ENCODE measurements at regions not wholly inside any gene's neighbourhood (a gene's known extent, or its start where the extent isn't known, plus 50 kb on each side); places are given as distances from the start of the nearest gene placed in this dataset.
"Not testable (repeated sequence)": the region's sequence is repeated elsewhere in the genome, so short reads cannot be mapped to it uniquely, and the experiment has no call there.

DNA sequence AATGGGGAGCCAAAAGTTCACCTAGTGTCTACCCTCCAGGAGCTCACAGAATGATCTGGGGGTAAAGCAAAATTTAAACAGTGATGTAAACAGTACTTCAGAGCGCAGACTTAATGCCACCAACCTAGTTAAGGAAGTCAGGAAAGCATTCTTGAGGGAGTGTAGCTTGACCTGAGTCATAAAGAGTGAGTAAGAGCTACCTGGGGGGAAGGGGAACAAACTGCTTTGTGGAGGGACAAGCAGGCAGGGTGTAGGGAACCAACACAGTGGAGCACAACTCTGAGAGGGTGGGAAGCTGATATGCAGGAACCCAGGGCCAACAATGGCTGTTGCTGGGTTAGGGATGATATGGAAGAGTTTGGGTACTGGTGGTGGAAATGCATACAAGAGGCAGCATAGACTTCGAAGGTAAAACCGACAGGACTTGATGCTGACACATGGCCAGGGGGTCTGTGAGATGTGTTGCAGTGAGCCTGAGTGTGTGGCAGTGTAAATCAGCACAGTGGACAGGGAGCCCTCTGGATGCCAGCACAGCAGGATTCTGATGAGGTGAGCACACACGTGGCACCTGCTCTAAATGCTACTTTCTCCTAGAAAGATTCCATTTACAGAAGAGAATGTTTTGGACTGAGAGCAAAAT is 58.3 kb upstream of the CYP2D6 start:
- no peak overlapping the region for H3K27ac ChIP-seq

DNA sequence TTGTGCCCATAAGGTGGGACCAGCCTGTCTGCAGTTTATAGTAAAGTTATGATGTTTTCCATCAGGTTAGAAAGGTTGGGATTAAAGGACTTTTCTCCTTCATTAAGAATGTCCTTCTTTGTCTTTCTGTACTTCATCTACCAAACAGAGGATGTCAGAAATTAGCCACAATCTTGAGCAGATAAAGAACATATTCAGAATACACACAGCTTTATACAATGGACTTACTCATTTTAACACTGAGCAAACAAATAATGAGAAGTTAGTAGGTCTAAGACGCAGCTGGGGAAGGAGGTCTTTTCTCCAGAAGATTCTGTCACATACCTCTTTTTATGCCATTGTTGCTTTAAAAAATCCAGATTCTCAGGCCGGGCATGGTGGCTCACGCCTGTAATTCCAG is 57.0 kb upstream of the CYP2D6 start:
- H3K9ac ChIP-seq = no peak overlapping the region
- peaks cover 0 to 55% (median 17%) of the 10 kb centered on the region in 11 experiments; a peak in 13 of 22 replicates for H3K36me3 ChIP-seq
- TF ChIP-seq Cebpa-rat (IDR thresholded peaks at IDR 0.05) = no peak
- no peaks in the 10 kb centered on the region for H3K9me3 ChIP-seq (replicated peaks in 1 of 11)
- no peak overlapping the region for H3K27ac ChIP-seq
- peaks cover 71 to 100% (median 98%) of the 10 kb centered on the region in 11 experiments; a peak in 21 of 22 replicates for H4K20me1 ChIP-seq
- H3K4me3 ChIP-seq = no peak overlapping the region
- no peaks in the 10 kb centered on the region; a peak in 1 of 20 replicates for H3K4me1 ChIP-seq
- H3K4me2 ChIP-seq = no peak overlapping the region
- no peaks in the 10 kb centered on the region for H3K27me3 ChIP-seq

More for the DNA sequence above, 58.3 kb upstream of the CYP2D6 start:
- Histone ChIP-seq H3K27me3 (no peaks in the 10 kb centered on the region), H3K4me3 (no peak overlapping the region), H3K9ac (no peak overlapping the region), H3K36me3 (peaks cover 3 to 45% (median 17%) of the 10 kb centered on the region in 11 experiments; a peak in 13 of 22 replicates), H4K20me1 (peaks cover 83 to 100% (median 98%) of the 10 kb centered on the region in 11 experiments; a peak in 21 of 22 replicates), H3K4me1 (peaks cover 0 to 9% (median under 1%) of the 10 kb centered on the region in 10 experiments; a peak in 6 of 20 replicates), H3K9me3 (replicated peaks in 1 of 11) (no peaks in the 10 kb centered on the region), H3K4me2 (no peak overlapping the region)
- no peak for TF ChIP-seq Cebpa-rat (IDR thresholded peaks at IDR 0.05)

DNA sequence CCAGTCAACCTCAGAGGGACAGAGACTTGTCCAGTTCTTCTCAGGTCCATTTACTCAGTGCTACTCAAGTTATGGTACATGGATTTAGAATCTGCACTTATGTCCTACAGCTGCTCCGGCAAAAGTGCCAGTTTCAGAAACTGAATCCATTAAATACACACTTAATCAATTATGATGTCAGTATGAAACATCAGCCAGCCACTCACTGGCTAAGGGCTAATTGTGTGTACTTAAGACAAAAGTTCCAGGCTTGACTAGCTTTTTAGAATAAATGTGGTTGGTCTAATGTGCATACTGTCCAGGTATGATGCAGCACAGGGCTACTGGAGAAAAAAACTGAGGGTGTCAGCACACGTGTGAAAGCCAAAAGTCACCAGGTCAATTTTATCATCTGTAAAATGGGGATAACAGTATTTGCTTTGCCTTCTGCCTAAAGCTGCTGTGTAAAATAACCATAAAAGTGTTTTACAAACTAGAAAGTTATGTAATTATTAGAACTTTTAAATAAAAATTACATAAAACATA is 55.4 kb upstream of the CYP2D6 start:
- Histone ChIP-seq H3K4me1 (no peaks in the 10 kb centered on the region; a peak in 1 of 20 replicates), H4K20me1 (peaks cover 69 to 100% (median 98%) of the 10 kb centered on the region in 11 experiments; a peak in 21 of 22 replicates), H3K27me3 (no peaks in the 10 kb centered on the region), H3K27ac (no peak overlapping the region), H3K36me3 (peaks cover 0 to 45% (median 17%) of the 10 kb centered on the region in 11 experiments; a peak in 13 of 22 replicates), H3K4me3 (no peak overlapping the region), H3K9me3 (replicated peaks in 1 of 11) (no peaks in the 10 kb centered on the region), H3K4me2 (no peak overlapping the region), H3K9ac (no peak overlapping the region)
- TF ChIP-seq Cebpa-rat (IDR thresholded peaks at IDR 0.05) = no peak

DNA sequence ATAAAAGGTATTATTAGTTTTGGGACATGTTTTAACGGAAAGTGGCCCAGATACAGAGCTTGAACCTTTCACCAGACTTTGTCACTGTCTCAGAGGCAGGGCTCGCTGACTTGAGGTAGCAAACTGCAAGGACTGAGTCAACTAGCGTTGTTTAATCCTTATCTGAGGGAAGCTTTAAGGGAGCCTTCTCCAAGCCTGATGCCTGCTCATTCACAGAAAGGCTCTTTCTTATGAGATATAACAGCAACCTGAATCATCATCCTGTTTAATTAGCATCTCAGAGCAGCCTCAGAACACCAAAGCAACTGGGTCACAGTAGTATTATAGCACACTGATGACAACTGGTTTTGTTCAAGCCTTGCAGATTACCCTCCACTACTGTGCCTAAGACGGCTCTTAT is 54.2 kb upstream of the CYP2D6 start:
- TF ChIP-seq Cebpa-rat (IDR thresholded peaks at IDR 0.05) = no peak
- H3K27me3 ChIP-seq = no peaks in the 10 kb centered on the region
- peaks cover 69 to 100% (median 98%) of the 10 kb centered on the region in 11 experiments; a peak in 21 of 22 replicates for H4K20me1 ChIP-seq
- no peaks in the 10 kb centered on the region for H3K9me3 ChIP-seq (replicated peaks in 1 of 11)
- H3K27ac ChIP-seq = no peak overlapping the region
- peaks cover under 1 to 46% (median 17%) of the 10 kb centered on the region in 11 experiments; a peak in 15 of 22 replicates for H3K36me3 ChIP-seq
- no peak overlapping the region for H3K4me2 ChIP-seq
- peaks cover 0 to 10% (median under 1%) of the 10 kb centered on the region in 10 experiments; a peak in 11 of 20 replicates for H3K4me1 ChIP-seq
- no peak overlapping the region for H3K4me3 ChIP-seq
- no peak overlapping the region for H3K9ac ChIP-seq

DNA sequence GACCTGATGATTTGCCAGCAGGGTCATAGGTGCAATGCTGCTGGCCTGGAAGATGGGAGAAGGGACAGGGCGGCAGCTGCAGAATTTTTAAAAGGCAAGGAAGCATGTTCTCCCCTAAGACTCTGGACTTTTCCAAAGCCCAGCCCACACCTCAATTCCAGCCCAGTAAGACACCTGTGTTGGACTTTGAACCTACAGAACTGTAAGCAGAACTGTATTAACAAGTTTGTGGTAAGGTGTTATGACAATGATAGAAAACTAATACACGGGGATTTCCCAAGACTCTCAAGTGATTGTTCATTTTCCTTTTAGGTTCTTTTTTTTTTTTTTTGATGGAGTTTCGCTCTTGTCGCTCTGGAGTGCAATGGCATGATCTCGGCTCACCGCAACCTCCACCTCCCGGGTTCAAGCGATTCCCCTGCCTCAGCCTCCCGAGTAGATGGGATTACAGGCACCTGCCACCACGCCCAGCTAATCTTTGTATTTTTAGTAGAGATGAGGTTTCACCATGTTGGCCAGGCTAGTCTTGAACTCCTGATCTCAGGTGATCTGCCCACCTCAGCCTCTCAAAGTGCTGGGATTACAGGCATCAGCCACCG is 53.0 kb upstream of the CYP2D6 start:
- peaks cover 65 to 99% (median 93%) of the 10 kb centered on the region in 11 experiments; a peak in 21 of 22 replicates for H4K20me1 ChIP-seq
- peaks cover 4 to 17% (median 11%) of the 10 kb centered on the region in 10 experiments; a peak in 17 of 20 replicates for H3K4me1 ChIP-seq
- H3K36me3 ChIP-seq = peaks cover 3 to 47% (median 21%) of the 10 kb centered on the region in 11 experiments; a peak in 20 of 22 replicates
- H3K9ac ChIP-seq; H3K27me3 ChIP-seq; H3K27ac ChIP-seq; H3K9me3 ChIP-seq (replicated peaks in 1 of 11); H3K4me3 ChIP-seq; H3K4me2 ChIP-seq: not testable (repeated sequence)

DNA sequence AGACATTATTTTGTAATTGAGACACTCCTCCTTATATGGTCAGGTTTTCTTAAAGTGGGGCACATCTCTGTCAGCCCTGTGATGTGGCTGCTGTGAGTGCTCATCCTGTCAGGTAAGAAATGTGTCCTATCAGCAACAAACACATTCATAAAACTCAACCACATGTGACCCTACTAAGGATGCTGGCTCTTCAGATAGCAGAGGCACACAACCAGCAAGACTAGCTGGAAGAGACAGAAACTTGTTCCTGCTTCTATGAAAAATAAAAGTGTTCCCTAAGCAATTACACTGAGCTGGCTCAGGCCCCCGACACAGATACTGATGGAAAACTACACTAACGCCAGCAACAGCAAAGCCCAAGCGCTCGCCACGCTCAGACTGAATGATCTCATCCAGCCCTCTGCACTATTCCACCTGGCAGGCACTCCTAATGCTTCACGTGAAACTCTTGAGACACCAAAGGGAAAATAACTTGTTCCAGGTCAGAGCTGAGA is 49.8 kb upstream of the CYP2D6 start:
- Histone ChIP-seq H3K9me3 (replicated peaks in 1 of 11) (no peaks in the 10 kb centered on the region), H3K4me3 (no peak overlapping the region), H4K20me1 (peaks cover 48 to 87% (median 74%) of the 10 kb centered on the region in 11 experiments), H3K36me3 (peaks cover 27 to 65% (median 39%) of the 10 kb centered on the region in 11 experiments), H3K9ac (no peak overlapping the region), H3K27ac (no peak overlapping the region), H3K27me3 (no peaks in the 10 kb centered on the region), H3K4me2 (no peak overlapping the region), H3K4me1 (peaks cover 5 to 23% (median 18%) of the 10 kb centered on the region in 10 experiments; a peak in 18 of 20 replicates)
- TF ChIP-seq Cebpa-rat (IDR thresholded peaks at IDR 0.05) = no peak

Measured in BLaER1 treated with 17β-estradiol and CSF1 and Interleukin-3, amounts not matched to agents 10 nM and 100 nM (cell line).